ENCODE measurements at regions not wholly inside any gene's neighbourhood (a gene's known extent, or its start where the extent isn't known, plus 50 kb on each side); places are given as distances from the start of the nearest gene placed in this dataset.

DNA sequence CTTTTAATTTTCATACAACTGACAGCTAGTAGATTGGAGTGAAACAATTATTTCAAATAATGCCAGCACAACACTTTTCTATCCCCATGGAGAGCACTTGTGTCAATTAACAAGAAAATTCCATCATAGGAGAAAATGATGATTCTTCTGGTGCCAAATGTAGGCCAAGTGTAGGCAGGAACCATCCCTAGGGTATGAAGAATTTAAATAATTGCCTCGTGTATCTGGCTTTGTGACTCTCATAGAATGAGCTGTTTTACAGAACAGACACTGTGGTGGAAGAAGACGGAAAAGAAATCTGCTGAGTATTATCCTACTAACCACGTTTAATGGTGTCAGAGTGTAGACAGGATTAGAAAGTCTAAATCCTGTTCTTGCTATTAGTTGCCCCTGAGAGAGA is 1542.2 kb downstream of the LRRC4C start (continued):
- TF ChIP-seq KDM1A (IDR thresholded peaks at IDR 0.05; ENCODE audit: borderline replicate concordance, low read length) (no peak), CBX8 (IDR thresholded peaks at IDR 0.05; ENCODE audit: borderline replicate concordance, low read depth, low read length) (no peak), NRF1 (IDR thresholded peaks at IDR 0.05; ENCODE audit: low read depth, low read length) (no peak), GABPA (IDR thresholded peaks at IDR 0.05; ENCODE audit: borderline replicate concordance, insufficient read depth, low read length) (no peak), POLR2AphosphoS5 (IDR thresholded peaks at IDR 0.05; ENCODE audit: low read depth, low read length) (no peak)
